ENCODE measurements at regions not wholly inside any gene's neighbourhood (a gene's known extent, or its start where the extent isn't known, plus 50 kb on each side); places are given as distances from the start of the nearest gene placed in this dataset.

GRCh38 chr2:155200753-155201152 lies 502.3 kb downstream of the KCNJ3 start:
- no peak for ATAC-seq

GRCh38 chr2:155190342-155190741 lies 491.8 kb downstream of the KCNJ3 start:
- DNase-seq (no peak), ATAC-seq (no peak)
- no peaks in the 10 kb centered on the region for H3K36me3 Mint-ChIP-seq
- H3K4me1 Mint-ChIP-seq: no peaks in the 10 kb centered on the region
- H3K27ac Mint-ChIP-seq: no peak overlapping the region
- intact Hi-C loops (cut with micrococcal nuclease): no loop called here
- H3K27me3 Mint-ChIP-seq (ENCODE audit: low read depth in 2 of 2): no peaks in the 10 kb centered on the region
- Histone ChIP-seq H3K36me3 (ENCODE audit: control insufficient read depth, insufficient read depth, low read length) (no peaks in the 10 kb centered on the region), H3K4me1 (ENCODE audit: control insufficient read depth, insufficient read depth, low read length) (no peaks in the 10 kb centered on the region), H3K9me3 (ENCODE audit: control insufficient read depth, insufficient read depth, low read length) (no peaks in the 10 kb centered on the region), H3K27ac (ENCODE audit: low read length) (no peak overlapping the region), H3K4me3 (ENCODE audit: low read length) (no peak overlapping the region), H3K27me3 (ENCODE audit: control insufficient read depth, insufficient read depth, low read length) (no peaks in the 10 kb centered on the region)
- H3K4me3 Mint-ChIP-seq: no peak overlapping the region
- TF ChIP-seq CTCF (IDR thresholded peaks at IDR 0.05): no peak
- H3K9me3 Mint-ChIP-seq: peaks cover 15 to 30% of the 10 kb centered on the region in 2 donors

More at GRCh38 chr2:155200753-155201152, 502.3 kb downstream of the KCNJ3 start:
- Histone ChIP-seq H3K27me3 (ENCODE audit: control insufficient read depth, insufficient read depth, low read length) (no peaks in the 10 kb centered on the region), H3K27ac (ENCODE audit: low read length) (no peak overlapping the region), H3K4me1 (ENCODE audit: control insufficient read depth, insufficient read depth, low read length) (no peaks in the 10 kb centered on the region), H3K36me3 (ENCODE audit: control insufficient read depth, insufficient read depth, low read length) (no peaks in the 10 kb centered on the region), H3K9me3 (ENCODE audit: control insufficient read depth, insufficient read depth, low read length) (no peaks in the 10 kb centered on the region), H3K4me3 (ENCODE audit: low read length) (no peak overlapping the region)
- H3K27ac Mint-ChIP-seq: no peak overlapping the region
- no peaks in the 10 kb centered on the region for H3K27me3 Mint-ChIP-seq (ENCODE audit: low read depth in 2 of 2)
- no peak overlapping the region for H3K4me3 Mint-ChIP-seq
- H3K9me3 Mint-ChIP-seq: peaks cover 3 to 6% of the 10 kb centered on the region in 2 donors
- H3K4me1 Mint-ChIP-seq: no peaks in the 10 kb centered on the region
- H3K36me3 Mint-ChIP-seq: no peaks in the 10 kb centered on the region
- TF ChIP-seq CTCF (IDR thresholded peaks at IDR 0.05): no peak
- intact Hi-C loops (cut with micrococcal nuclease): no loop called here
- no peak for DNase-seq

GRCh38 chr2:155178921-155179320 lies 480.4 kb downstream of the KCNJ3 start:
- H3K27ac Mint-ChIP-seq: no peak overlapping the region

More at GRCh38 chr2:155178921-155179320, 480.4 kb downstream of the KCNJ3 start:
- Mint-ChIP-seq H3K9me3 (peaks cover 4 to 12% of the 10 kb centered on the region in 2 donors), H3K4me3 (no peak overlapping the region), H3K36me3 (no peaks in the 10 kb centered on the region), H3K4me1 (no peaks in the 10 kb centered on the region), H3K27me3 (ENCODE audit: low read depth in 2 of 2) (no peaks in the 10 kb centered on the region)
- DNase-seq: no peak
- H3K27ac ChIP-seq (ENCODE audit: low read length): no peak overlapping the region
- no peak for TF ChIP-seq CTCF (IDR thresholded peaks at IDR 0.05)
- no peak for ATAC-seq
- no peaks in the 10 kb centered on the region for H3K9me3 ChIP-seq (ENCODE audit: control insufficient read depth, insufficient read depth, low read length)
- no peaks in the 10 kb centered on the region for H3K36me3 ChIP-seq (ENCODE audit: control insufficient read depth, insufficient read depth, low read length)
- WGBS (ENCODE audit: insufficient coverage): no CpG with 5 or more reads among the region's 3 CpGs
- intact Hi-C loops (cut with micrococcal nuclease): no loop called here
- no peak overlapping the region for H3K4me3 ChIP-seq (ENCODE audit: low read length)
- H3K4me1 ChIP-seq (ENCODE audit: control insufficient read depth, insufficient read depth, low read length): no peaks in the 10 kb centered on the region
- no peaks in the 10 kb centered on the region for H3K27me3 ChIP-seq (ENCODE audit: control insufficient read depth, insufficient read depth, low read length)

Measured in natural killer cell (primary cell).